ENCODE measurements at regions not wholly inside any gene's neighbourhood (a gene's known extent, or its start where the extent isn't known, plus 50 kb on each side); places are given as distances from the start of the nearest gene placed in this dataset.
A peak's percentile ranks its signal among the peaks of the same experiment; 100 is the strongest.
"Not testable (repeated sequence)": the region's sequence is repeated elsewhere in the genome, so short reads cannot be mapped to it uniquely, and the experiment has no call there.

- no peak overlapping the region for H3K4me3 ChIP-seq (ENCODE audit: control insufficient read depth, low read depth, low read length)
- DNase-seq (ENCODE audit: low read depth), result no peak
- TF ChIP-seq CTCF (IDR thresholded peaks at IDR 0.05; ENCODE audit: control insufficient read depth, insufficient read depth, low read depth, low read length, missing control alignments), result no peak
These were observed 207.0 kb downstream of the TRIML1 start for GRCh38 chr4:188346171-188346809.

- H3K4me3 ChIP-seq (ENCODE audit: control insufficient read depth, low read depth, low read length), result no peak overlapping the region
- no peak for TF ChIP-seq CTCF (IDR thresholded peaks at IDR 0.05; ENCODE audit: control insufficient read depth, insufficient read depth, low read depth, low read length, missing control alignments)
- DNase-seq (ENCODE audit: low read depth), result no peak
These were observed 208.1 kb downstream of the TRIML1 start for GRCh38 chr4:188347339-188347738.

DNA sequence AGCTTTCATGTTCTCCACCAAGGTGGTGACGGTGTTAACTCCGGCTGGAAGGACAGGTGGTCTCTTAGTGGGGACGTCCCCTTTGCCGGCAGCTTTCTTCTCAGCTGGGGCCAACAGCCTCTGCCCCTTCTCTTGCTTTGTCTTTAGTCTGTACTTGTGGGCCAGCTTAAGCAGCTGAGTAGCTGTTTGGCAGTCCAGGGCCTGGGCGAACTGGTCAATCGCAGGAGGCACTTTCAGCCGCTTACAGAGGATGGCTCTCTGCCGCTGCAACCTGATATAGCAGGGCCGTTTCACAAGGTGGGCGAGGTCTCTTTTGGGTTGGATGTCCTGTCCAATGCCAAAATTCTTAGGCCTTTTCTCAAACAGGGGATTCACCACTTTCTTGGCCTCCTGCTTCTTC is 210.3 kb downstream of the TRIML1 start:
- DNase-seq (ENCODE audit: low read depth); H3K4me3 ChIP-seq (ENCODE audit: control insufficient read depth, low read depth, low read length): not testable (repeated sequence)

DNA sequence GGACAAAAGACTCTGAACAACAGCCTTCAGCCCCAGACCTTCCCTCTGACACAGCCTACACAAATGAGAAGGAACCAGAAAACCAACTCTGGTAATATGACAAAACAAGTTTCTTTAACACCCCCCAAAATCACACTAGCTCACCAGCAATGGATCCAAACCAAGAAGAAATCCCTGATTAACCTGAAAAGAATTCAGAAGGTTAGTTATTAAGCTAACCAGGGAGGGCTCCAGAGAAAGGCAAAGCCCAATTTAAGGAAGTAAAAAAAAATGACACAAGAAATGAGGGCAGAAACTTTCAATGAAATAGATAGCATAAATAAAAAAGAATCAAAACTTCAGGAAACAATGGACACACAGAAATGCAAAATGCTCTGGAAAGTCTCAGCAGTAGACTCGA is 224.0 kb downstream of the TRIML1 start:
- DNase-seq (ENCODE audit: low read depth), result no peak
- no peak for TF ChIP-seq CTCF (IDR thresholded peaks at IDR 0.05; ENCODE audit: control insufficient read depth, insufficient read depth, low read depth, low read length, missing control alignments)

DNA sequence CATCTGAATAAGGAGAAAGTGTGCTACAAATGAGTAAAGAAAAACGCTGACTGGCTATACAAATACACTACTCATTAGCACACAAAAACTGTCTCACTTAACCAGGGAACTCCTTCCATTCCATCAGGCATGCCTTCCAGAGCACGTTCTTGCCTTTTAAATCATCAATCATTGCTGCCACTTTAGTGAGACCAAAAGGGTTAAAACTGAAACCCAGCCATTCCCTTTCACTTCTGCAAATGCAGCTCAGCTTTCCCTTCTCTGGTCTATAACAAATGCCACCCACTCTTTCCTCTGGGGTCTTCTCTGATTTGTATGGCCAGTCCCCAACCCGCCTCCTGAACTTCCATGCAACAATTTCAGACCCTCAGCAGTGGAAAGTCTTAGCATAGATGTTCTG is 231.5 kb downstream of the TRIML1 start:
- no peak overlapping the region for H3K4me3 ChIP-seq (ENCODE audit: control insufficient read depth, low read depth, low read length)
- no peak for TF ChIP-seq CTCF (IDR thresholded peaks at IDR 0.05; ENCODE audit: control insufficient read depth, insufficient read depth, low read depth, low read length, missing control alignments)
- no peak for DNase-seq (ENCODE audit: low read depth)

More for the DNA sequence above, 224.0 kb downstream of the TRIML1 start:
- H3K4me3 ChIP-seq (ENCODE audit: control insufficient read depth, low read depth, low read length), result no peak overlapping the region

DNA sequence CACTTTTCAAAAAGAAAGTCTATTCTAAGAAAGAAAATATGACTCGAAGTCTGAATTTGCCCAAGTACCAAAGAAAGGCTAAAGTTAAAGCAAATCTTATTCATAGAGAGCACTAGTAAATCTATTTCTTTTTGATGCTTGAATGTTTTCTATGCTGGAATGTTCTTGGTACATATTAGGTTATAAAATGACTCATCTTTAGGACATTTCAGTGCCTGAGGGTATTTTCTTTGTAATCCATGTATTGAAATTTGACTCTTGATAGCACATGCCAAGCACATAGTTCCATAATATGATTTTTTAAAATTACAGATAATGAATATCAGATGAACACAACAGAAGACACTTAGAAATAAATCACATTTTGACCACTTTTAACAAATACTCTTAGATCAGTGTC is 232.8 kb downstream of the TRIML1 start:
- TF ChIP-seq CTCF (IDR thresholded peaks at IDR 0.05; ENCODE audit: control insufficient read depth, insufficient read depth, low read depth, low read length, missing control alignments), result no peak
- peak; percentile 60 for DNase-seq (ENCODE audit: low read depth)
- no peak overlapping the region for H3K4me3 ChIP-seq (ENCODE audit: control insufficient read depth, low read depth, low read length)

DNA sequence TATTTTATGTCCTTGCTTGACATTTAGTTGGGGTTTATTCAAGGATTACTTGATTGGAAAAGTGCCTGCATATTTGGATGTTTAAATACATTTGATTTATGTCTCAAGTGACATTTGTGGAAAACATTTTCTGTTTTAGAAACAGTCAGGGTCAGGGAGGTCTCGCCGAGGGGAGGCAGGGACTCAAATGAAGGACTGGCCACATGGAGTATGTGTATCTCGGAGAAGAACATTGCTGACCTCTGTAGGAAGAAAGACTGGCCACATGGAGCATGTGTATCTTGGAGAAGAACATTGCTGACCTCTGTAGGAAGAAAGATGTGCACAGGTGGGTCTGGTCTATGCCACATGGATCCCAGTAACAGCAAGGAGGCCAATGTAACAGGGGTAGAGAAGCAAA is 233.6 kb downstream of the TRIML1 start:
- no peak for DNase-seq (ENCODE audit: low read depth)
- H3K4me3 ChIP-seq (ENCODE audit: control insufficient read depth, low read depth, low read length), result no peak overlapping the region
- peak; percentile 16 for TF ChIP-seq CTCF (IDR thresholded peaks at IDR 0.05; ENCODE audit: control insufficient read depth, insufficient read depth, low read depth, low read length, missing control alignments)

Measured in AG09309 (cell line).